Trophoblast cell (in vitro differentiated cells and primary cell): ENCODE measurements at regions not wholly inside any gene's neighbourhood (a gene's known extent, or its start where the extent isn't known, plus 50 kb on each side); places are given as distances from the start of the nearest gene placed in this dataset.

Experiments
- DNase-seq, 2 donors: peaks; one replicate each; pipeline ENCODE4 v3.0.0-alpha.2; 2016
- H2AFZ ChIP-seq: 2 replicates; pipeline ENCODE4 v1.6.1; 2013; ENCODE audit warnings: low read length, moderate library complexity, mild to moderate bottlenecking; ENCODE audit not compliant: insufficient read depth, poor library complexity
- H2AK5ac ChIP-seq: 2 replicates; pipeline ENCODE4 v1.6.1; 2013; ENCODE audit warnings: mild to moderate bottlenecking, low read length
- H2BK120ac ChIP-seq: 2 replicates; pipeline ENCODE4 v1.6.1; 2013; ENCODE audit warnings: low read length, mild to moderate bottlenecking, moderate library complexity; ENCODE audit not compliant: insufficient read depth, poor library complexity
- H2BK12ac ChIP-seq: 2 replicates; pipeline ENCODE4 v1.6.1; 2013; ENCODE audit warnings: mild to moderate bottlenecking, low read length, moderate library complexity
- H2BK5ac ChIP-seq: 2 replicates; pipeline ENCODE4 v1.6.1; 2013; ENCODE audit warnings: low read length, low read depth, moderate library complexity, mild to moderate bottlenecking; ENCODE audit not compliant: poor library complexity
- H3K14ac ChIP-seq: 2 replicates; pipeline ENCODE4 v1.6.1; 2013; ENCODE audit warnings: mild to moderate bottlenecking, low read length
- H3K18ac ChIP-seq: 2 replicates; pipeline ENCODE4 v1.6.1; 2013; ENCODE audit warnings: mild to moderate bottlenecking, low read length
- H3K23ac ChIP-seq: 2 replicates; pipeline ENCODE4 v1.6.1; 2013; ENCODE audit warnings: low read length
- H3K27ac ChIP-seq: 2 replicates; pipeline ENCODE4 v1.5.1; 2013; ENCODE audit warnings: low read depth, mild to moderate bottlenecking, inconsistent platforms, low read length, moderate library complexity
- H3K27me3 ChIP-seq: 2 replicates; pipeline ENCODE4 v1.6.1; 2013; ENCODE audit warnings: inconsistent platforms, mild to moderate bottlenecking, low read length, moderate library complexity; ENCODE audit not compliant: insufficient read depth
- H3K36me3 ChIP-seq, 2 experiments: 1 replicate in 1 of 2; 2 replicates in 1 of 2; pipeline ENCODE4 v1.6.1; 2013; ENCODE audit warnings: low read length in 2 of 2, mild to moderate bottlenecking in 2 of 2, moderate library complexity in 1 of 2; ENCODE audit not compliant: insufficient read depth in 2 of 2, control insufficient read depth in 1 of 2
- H3K4ac ChIP-seq: 2 replicates; pipeline ENCODE4 v1.6.1; 2013; ENCODE audit warnings: low read depth, mild to moderate bottlenecking, low read length, moderate library complexity
- H3K4me1 ChIP-seq, 2 experiments: 1 replicate in 1 of 2; 2 replicates in 1 of 2; pipeline ENCODE4 v1.6.1; 2013; ENCODE audit warnings: low read length in 2 of 2, mild to moderate bottlenecking in 2 of 2, moderate library complexity in 1 of 2; ENCODE audit not compliant: insufficient read depth in 2 of 2, control insufficient read depth in 1 of 2
- H3K4me2 ChIP-seq: 2 replicates; pipeline ENCODE4 v1.6.1; 2013; ENCODE audit warnings: inconsistent platforms, mild to moderate bottlenecking, low read length, moderate library complexity
- H3K4me3 ChIP-seq: 2 replicates; pipeline ENCODE4 v1.5.1; 2013; ENCODE audit warnings: mild to moderate bottlenecking, low read depth, low read length, inconsistent platforms
- H3K79me1 ChIP-seq: one replicate; pipeline ENCODE4 v1.6.1; 2013; ENCODE audit warnings: low read length
- H3K79me2 ChIP-seq: 2 replicates; pipeline ENCODE4 v1.6.1; 2013; ENCODE audit warnings: low read length, mild to moderate bottlenecking; ENCODE audit not compliant: control insufficient read depth, insufficient read depth, poor library complexity
- H3K9ac ChIP-seq: 2 replicates; pipeline ENCODE4 v1.6.1; 2013; ENCODE audit warnings: mild to moderate bottlenecking, low read length
- H3K9me3 ChIP-seq: 2 replicates; pipeline ENCODE4 v1.6.1; 2013; ENCODE audit warnings: low read depth, mild to moderate bottlenecking, control low read depth, inconsistent platforms, low read length; ENCODE audit not compliant: insufficient read depth
- H4K12ac ChIP-seq: 2 replicates; pipeline ENCODE4 v1.6.1; 2013; ENCODE audit warnings: low read depth, mild to moderate bottlenecking, low read length, moderate library complexity
- H4K8ac ChIP-seq: 2 replicates; pipeline ENCODE4 v1.6.1; 2013; ENCODE audit warnings: low read depth, mild to moderate bottlenecking, low read length, moderate library complexity
- H4K91ac ChIP-seq: one replicate; pipeline ENCODE4 v1.6.1; 2013; ENCODE audit warnings: low read depth, mild to moderate bottlenecking, low read length, moderate library complexity
- WGBS: extraction: QIAGEN DNeasy Blood & Tissue Kit; methylation state at CpG from one replicate; pipeline ENCODE4 v1.1.7; 2013; ENCODE audit warnings: missing lambda C conversion rate; ENCODE audit not compliant: insufficient read length, insufficient coverage; ENCODE audit errors: extremely low coverage; 5-methylcytosine and 5-hydroxymethylcytosine counted together

DNA sequence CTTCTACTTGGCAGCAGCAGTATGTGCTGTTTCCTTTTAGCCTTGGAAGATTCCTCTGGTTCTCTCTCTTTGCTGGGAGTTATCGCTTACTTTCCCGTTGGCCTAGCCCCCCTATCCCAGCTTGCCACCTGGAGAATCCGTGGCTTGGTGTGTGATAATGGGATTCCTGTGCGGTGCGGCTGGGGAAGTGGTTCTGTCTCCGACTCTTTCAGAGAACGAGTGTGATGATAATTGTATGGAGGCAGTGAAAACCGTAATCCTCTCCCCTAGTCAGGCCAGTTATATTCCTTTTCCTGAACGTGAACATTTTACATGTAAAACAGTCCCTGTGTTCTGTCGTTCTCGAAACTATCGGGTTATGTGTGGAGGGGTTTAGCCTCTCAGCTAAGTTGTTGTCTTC is 300.1 kb upstream of the C2CD4B start:
- H2AFZ ChIP-seq, result peak overlapping the region; percentile 52
- H3K27ac ChIP-seq, result peak overlapping the region; percentile 75
- H3K79me1 ChIP-seq, result peaks cover 12% of the 10 kb centered on the region
- H4K12ac ChIP-seq, result no peak overlapping the region
- H2AK5ac ChIP-seq, result no peak overlapping the region
- peaks cover 24 to 35% of the 10 kb centered on the region in 2 experiments for H3K4me1 ChIP-seq
- H3K9ac ChIP-seq, result no peak overlapping the region
- no peaks in the 10 kb centered on the region for H3K36me3 ChIP-seq
- peak overlapping the region; percentile 66 for H4K91ac ChIP-seq
- no peak for DNase-seq
- H2BK120ac ChIP-seq, result peak overlapping the region; percentile 79
- peak overlapping the region; percentile 75 for H3K18ac ChIP-seq
- peak overlapping the region; percentile 58 for H3K4ac ChIP-seq
- H2BK12ac ChIP-seq, result peak overlapping the region; percentile 95
- H3K14ac ChIP-seq, result peak overlapping the region; percentile 9
- peak overlapping the region; percentile 73 for H2BK5ac ChIP-seq
- H3K23ac ChIP-seq, result no peak overlapping the region
- no peak overlapping the region for H3K4me3 ChIP-seq
- peaks cover 2% of the 10 kb centered on the region for H3K79me2 ChIP-seq
- H3K9me3 ChIP-seq, result no peaks in the 10 kb centered on the region
- no CpG with 5 or more reads among the region's 12 CpGs for WGBS
- H3K4me2 ChIP-seq, result peak overlapping the region; percentile 35
- no peaks in the 10 kb centered on the region for H3K27me3 ChIP-seq
- H4K8ac ChIP-seq, result peak overlapping the region; percentile 58

DNA sequence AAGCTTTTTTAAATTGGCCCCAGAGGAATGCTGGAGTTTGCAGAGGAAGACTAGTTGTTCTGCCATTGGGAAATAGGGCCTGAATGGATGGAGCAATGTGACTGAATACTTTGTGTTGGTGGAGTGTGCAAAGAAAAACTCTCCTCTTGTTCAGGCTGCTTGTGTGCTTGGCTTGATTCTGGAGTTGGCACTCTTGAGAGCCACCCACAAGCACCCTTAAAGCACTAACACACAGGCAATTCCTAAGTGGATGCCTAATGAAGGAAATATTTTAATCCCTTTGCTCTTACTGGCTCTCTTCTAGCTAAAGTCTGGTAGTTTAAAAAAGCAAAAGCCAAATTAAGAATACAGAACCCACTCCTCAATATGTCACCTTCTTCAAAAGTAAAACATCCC is 304.4 kb upstream of the C2CD4B start:
- Histone ChIP-seq H3K23ac (no peak overlapping the region), H3K4me2 (no peak overlapping the region), H4K8ac (peak overlapping the region; percentile 23), H3K14ac (peak overlapping the region; percentile 30), H3K79me1 (peaks cover 21% of the 10 kb centered on the region), H2BK5ac (no peak overlapping the region), H2BK12ac (peak overlapping the region; percentile 47), H3K18ac (peak overlapping the region; percentile 41), H2AFZ (no peak overlapping the region), H3K36me3 (no peaks in the 10 kb centered on the region), H3K27me3 (no peaks in the 10 kb centered on the region), H3K9me3 (no peaks in the 10 kb centered on the region), H3K79me2 (peaks cover 5% of the 10 kb centered on the region), H3K27ac (peak overlapping the region; percentile 70), H3K9ac (no peak overlapping the region), H4K12ac (no peak overlapping the region), H3K4me1 (peaks cover 37 to 46% of the 10 kb centered on the region in 2 experiments), H2AK5ac (no peak overlapping the region), H3K4me3 (no peak overlapping the region), H4K91ac (peak overlapping the region; percentile 50), H3K4ac (no peak overlapping the region), H2BK120ac (peak overlapping the region; percentile 40)
- DNase-seq, result no peak

DNA sequence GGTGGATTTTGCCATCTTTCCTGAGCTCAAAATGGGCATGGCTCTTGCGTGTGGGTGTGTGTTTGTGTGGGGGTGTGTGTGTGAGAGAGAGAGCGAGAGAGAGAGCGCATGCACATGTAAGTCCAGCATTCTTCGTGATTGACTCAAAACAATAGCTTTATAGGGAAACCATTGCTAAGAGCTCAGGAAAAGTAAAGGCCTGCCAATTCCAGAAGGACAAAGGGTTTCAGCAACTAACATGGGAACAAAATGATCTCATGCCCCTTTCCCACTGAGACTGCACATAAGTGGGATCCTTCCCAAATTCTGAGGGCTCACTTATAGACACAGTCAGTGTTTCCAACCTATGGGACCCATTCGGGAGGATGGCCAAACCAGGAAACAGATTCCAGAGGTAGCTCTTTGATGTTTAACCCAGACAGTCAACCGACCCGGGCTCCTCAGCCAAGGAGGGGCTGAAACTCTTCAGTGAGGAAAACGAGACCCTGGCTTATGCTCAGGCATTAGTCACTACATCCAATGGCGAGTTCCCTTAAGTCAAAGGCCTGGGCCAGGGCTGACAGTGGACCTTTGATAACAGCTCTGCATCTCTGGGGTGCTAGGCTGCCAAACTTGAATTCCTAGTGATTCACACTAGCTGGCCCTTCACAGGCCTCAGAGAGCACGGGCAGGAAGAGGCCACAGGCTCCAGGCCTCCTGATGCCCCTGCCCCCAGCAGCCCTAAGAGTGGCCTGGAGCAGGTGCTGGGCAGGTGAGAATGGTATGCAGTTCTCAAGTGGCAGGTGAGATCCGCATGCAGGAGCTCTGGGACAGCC is 305.0 kb upstream of the C2CD4B start:
- Histone ChIP-seq H3K14ac (no peak overlapping the region), H4K8ac (no peak overlapping the region), H4K12ac (no peak overlapping the region), H3K18ac (peak overlapping the region; percentile 41), H3K4me2 (no peak overlapping the region), H3K79me1 (peaks cover 20% of the 10 kb centered on the region), H3K27me3 (no peaks in the 10 kb centered on the region), H3K27ac (peak overlapping the region; percentile 70), H3K4me1 (peaks cover 34 to 44% of the 10 kb centered on the region in 2 experiments), H2BK5ac (peak overlapping the region; percentile 29), H2BK12ac (no peak overlapping the region), H3K9me3 (no peaks in the 10 kb centered on the region), H3K4me3 (no peak overlapping the region), H2BK120ac (no peak overlapping the region), H2AFZ (no peak overlapping the region), H3K36me3 (no peaks in the 10 kb centered on the region), H3K23ac (no peak overlapping the region), H3K4ac (no peak overlapping the region), H3K79me2 (peaks cover 4% of the 10 kb centered on the region), H4K91ac (peak overlapping the region; percentile 50), H3K9ac (no peak overlapping the region), H2AK5ac (no peak overlapping the region)
- no CpG with 5 or more reads among the region's 11 CpGs for WGBS
- DNase-seq, result no peak

GRCh38 chr15:62472616-62473299 is 307.7 kb upstream of the C2CD4B start:
- Histone ChIP-seq H3K23ac (no peak overlapping the region), H2BK12ac (no peak overlapping the region), H3K27ac (peak overlapping the region; percentile 86), H3K9me3 (peaks cover 2% of the 10 kb centered on the region), H2AFZ (peak overlapping the region; percentile 11), H2BK5ac (no peak overlapping the region), H3K4me2 (no peak overlapping the region), H2BK120ac (peak overlapping the region; percentile 41), H3K4me1 (peaks cover 40 to 50% of the 10 kb centered on the region in 2 experiments), H3K14ac (no peak overlapping the region), H3K27me3 (no peaks in the 10 kb centered on the region), H2AK5ac (no peak overlapping the region), H4K8ac (peak overlapping the region; percentile 22), H3K4me3 (no peak overlapping the region), H3K79me1 (peaks cover 25% of the 10 kb centered on the region), H3K9ac (no peak overlapping the region), H4K91ac (no peak overlapping the region), H3K79me2 (peaks cover 9% of the 10 kb centered on the region), H3K4ac (no peak overlapping the region), H4K12ac (no peak overlapping the region), H3K18ac (no peak overlapping the region), H3K36me3 (peaks cover 0 to 7% of the 10 kb centered on the region in 2 experiments)
- DNase-seq, result peak; percentile 82 to 90
- no CpG with 5 or more reads among the region's 6 CpGs for WGBS
